Vagina (tissue), 2 donors: ENCODE measurements at regions not wholly inside any gene's neighbourhood (a gene's known extent, or its start where the extent isn't known, plus 50 kb on each side); places are given as distances from the start of the nearest gene placed in this dataset.

ENCODE experiments used
- POLR2A ChIP-seq, 2 donors: fragments of 450-650 bp; IDR thresholded peaks; one replicate each; pipeline ENCODE4 v1.6.1; 2017; ENCODE audit warnings: antibody characterized with exemption in 2 of 2, mild to moderate bottlenecking in 2 of 2, moderate library complexity in 2 of 2
- POLR2AphosphoS5 ChIP-seq, 2 donors: sonication (generic); formaldehyde crosslinking; IDR thresholded peaks; one replicate each; pipeline ENCODE4 v1.9.0; 2017; ENCODE audit warnings: antibody characterized with exemption in 2 of 2, mild to moderate bottlenecking in 2 of 2, low read depth in 1 of 2; ENCODE audit not compliant: insufficient read depth in 1 of 2
- TF ChIP-seq, protein P1 (sequence below), 3 experiments: fragments of 450-650 bp in 2 of 3; fragments of 200-600 bp in 1 of 3; sonication (generic) in 1 of 3; IDR thresholded peaks; one replicate each; pipeline ENCODE4 v1.5.1; 2017 to 2019; ENCODE audit warnings: antibody characterized with exemption in 3 of 3, mild to moderate bottlenecking in 2 of 3, moderate library complexity in 2 of 3

DNA sequence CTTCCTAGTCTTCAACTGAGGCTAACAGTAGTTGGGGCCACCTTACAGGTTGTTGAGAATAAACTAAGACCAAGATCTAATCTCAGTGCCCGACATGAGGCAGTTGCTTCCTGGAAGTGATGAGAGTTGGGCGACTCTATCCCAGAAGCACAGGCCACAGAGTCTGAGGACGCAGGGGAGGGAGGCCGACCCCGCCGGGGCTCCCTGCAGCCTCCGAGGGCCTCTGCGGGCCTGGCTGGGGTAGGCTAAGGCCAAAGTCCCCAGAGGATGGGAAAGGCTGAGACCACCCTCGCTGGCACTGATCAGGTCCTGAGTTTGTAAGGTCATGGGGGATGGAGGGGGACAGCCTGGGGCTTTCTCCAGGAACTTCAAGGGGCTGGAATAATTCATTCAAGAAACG is 74.0 kb downstream of the ENGASE start:
- no peak for TF ChIP-seq POLR2A (IDR thresholded peaks at IDR 0.05)
- TF ChIP-seq, protein P1, sequence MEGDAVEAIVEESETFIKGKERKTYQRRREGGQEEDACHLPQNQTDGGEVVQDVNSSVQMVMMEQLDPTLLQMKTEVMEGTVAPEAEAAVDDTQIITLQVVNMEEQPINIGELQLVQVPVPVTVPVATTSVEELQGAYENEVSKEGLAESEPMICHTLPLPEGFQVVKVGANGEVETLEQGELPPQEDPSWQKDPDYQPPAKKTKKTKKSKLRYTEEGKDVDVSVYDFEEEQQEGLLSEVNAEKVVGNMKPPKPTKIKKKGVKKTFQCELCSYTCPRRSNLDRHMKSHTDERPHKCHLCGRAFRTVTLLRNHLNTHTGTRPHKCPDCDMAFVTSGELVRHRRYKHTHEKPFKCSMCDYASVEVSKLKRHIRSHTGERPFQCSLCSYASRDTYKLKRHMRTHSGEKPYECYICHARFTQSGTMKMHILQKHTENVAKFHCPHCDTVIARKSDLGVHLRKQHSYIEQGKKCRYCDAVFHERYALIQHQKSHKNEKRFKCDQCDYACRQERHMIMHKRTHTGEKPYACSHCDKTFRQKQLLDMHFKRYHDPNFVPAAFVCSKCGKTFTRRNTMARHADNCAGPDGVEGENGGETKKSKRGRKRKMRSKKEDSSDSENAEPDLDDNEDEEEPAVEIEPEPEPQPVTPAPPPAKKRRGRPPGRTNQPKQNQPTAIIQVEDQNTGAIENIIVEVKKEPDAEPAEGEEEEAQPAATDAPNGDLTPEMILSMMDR (IDR thresholded peaks at IDR 0.05) = no peak
- TF ChIP-seq POLR2AphosphoS5 (IDR thresholded peaks at IDR 0.05; ENCODE audit: insufficient read depth in 1 of 2, low read depth in 1 of 2) = no peak
